CD4-positive, CD25-positive, alpha-beta regulatory T cell (primary cell): ENCODE measurements at regions not wholly inside any gene's neighbourhood (a gene's known extent, or its start where the extent isn't known, plus 50 kb on each side); places are given as distances from the start of the nearest gene placed in this dataset.
A peak's percentile ranks its signal among the peaks of the same experiment; 100 is the strongest.

Experiments used
- ATAC-seq, 2 donors: fragments of 150-1000 bp; cut with Tn5 transposase; one replicate each; pipeline ENCODE4 v1.10.0; 2021; ENCODE audit warnings: low read depth in 2 of 2, moderate number of reproducible peaks in 2 of 2, moderate library complexity in 1 of 2
- DNase-seq, 3 donors: peaks; one replicate each; pipeline versions ENCODE4 v3.0.0 to v3.0.0-alpha.2; 2012 to 2022; ENCODE audit warnings: mixed read lengths in 1 of 3
- H3K27ac ChIP-seq: one replicate; pipeline ENCODE4 v1.7.0; 2013; ENCODE audit warnings: mild to moderate bottlenecking, low read length; ENCODE audit not compliant: insufficient read depth, poor library complexity, severe bottlenecking
- H3K27me3 ChIP-seq: one replicate; pipeline ENCODE4 v1.7.0; 2013; ENCODE audit warnings: low read length; ENCODE audit not compliant: control insufficient read depth, insufficient read depth
- H3K36me3 ChIP-seq: one replicate; pipeline ENCODE4 v1.7.0; 2013; ENCODE audit warnings: mild to moderate bottlenecking, low read length, moderate library complexity; ENCODE audit not compliant: control insufficient read depth, insufficient read depth
- H3K4me1 ChIP-seq: 2 replicates; pipeline ENCODE4 v1.7.0; 2013; ENCODE audit warnings: mild to moderate bottlenecking, low read length; ENCODE audit not compliant: insufficient read depth, control insufficient read depth, poor library complexity, severe bottlenecking
- H3K4me3 ChIP-seq: one replicate; pipeline ENCODE4 v1.7.0; 2013; ENCODE audit warnings: low read depth, mild to moderate bottlenecking, low read length, moderate library complexity
- H3K9me3 ChIP-seq, 2 experiments: 1 replicate in 1 of 2; 2 replicates in 1 of 2; pipeline ENCODE4 v1.7.0; 2013; ENCODE audit warnings: low read length in 2 of 2, mild to moderate bottlenecking in 1 of 2, moderate library complexity in 1 of 2; ENCODE audit not compliant: control insufficient read depth in 2 of 2
- H3K27ac Mint-ChIP-seq, 3 donors: one replicate each; pipeline ENCODE4 v1.8.0; 2020 to 2022; ENCODE audit warnings: mild to moderate bottlenecking in 3 of 3, mixed read lengths in 3 of 3, moderate library complexity in 2 of 3
- H3K27me3 Mint-ChIP-seq: one replicate; pipeline ENCODE4 v1.8.0; 2022; ENCODE audit warnings: mild to moderate bottlenecking, mixed read lengths
- H3K36me3 Mint-ChIP-seq: one replicate; pipeline ENCODE4 v1.8.0; 2020; ENCODE audit warnings: mixed read lengths
- H3K4me1 Mint-ChIP-seq, 4 donors: one replicate each; pipeline ENCODE4 v1.8.0; 2020 to 2022; ENCODE audit warnings: mixed read lengths in 4 of 4, mild to moderate bottlenecking in 1 of 4
- H3K4me3 Mint-ChIP-seq, 4 donors: one replicate each; pipeline ENCODE4 v1.8.0; 2020 to 2022; ENCODE audit warnings: mild to moderate bottlenecking in 4 of 4, mixed read lengths in 4 of 4, moderate library complexity in 3 of 4
- H3K9me3 Mint-ChIP-seq, 7 donors: one replicate each; pipeline ENCODE4 v1.8.0; 2020 to 2022; ENCODE audit warnings: mixed read lengths in 7 of 7, mild to moderate bottlenecking in 3 of 7, moderate library complexity in 2 of 7

GRCh38 chr10:78923647-78924318 lies 145.0 kb upstream of the ZMIZ1 start:
- H3K9me3 ChIP-seq: no peaks in the 10 kb centered on the region
- no peak overlapping the region for H3K27ac ChIP-seq
- no peaks in the 10 kb centered on the region for H3K36me3 ChIP-seq
- Mint-ChIP-seq H3K4me3 (no peak overlapping the region), H3K4me1 (no peaks in the 10 kb centered on the region), H3K36me3 (no peaks in the 10 kb centered on the region), H3K9me3 (peaks cover 0 to 2% (median 0%) of the 10 kb centered on the region in 7 donors), H3K27ac (no peak overlapping the region), H3K27me3 (peaks cover 15% of the 10 kb centered on the region)
- ATAC-seq: no peak
- H3K27me3 ChIP-seq: peaks cover 3% of the 10 kb centered on the region
- no peak for DNase-seq
- H3K4me1 ChIP-seq: no peaks in the 10 kb centered on the region
- no peak overlapping the region for H3K4me3 ChIP-seq

GRCh38 chr10:78924319-78925003 lies 144.3 kb upstream of the ZMIZ1 start:
- H3K36me3 Mint-ChIP-seq: no peaks in the 10 kb centered on the region
- H3K27ac ChIP-seq: no peak overlapping the region
- no peaks in the 10 kb centered on the region for H3K36me3 ChIP-seq
- no peaks in the 10 kb centered on the region for H3K4me1 Mint-ChIP-seq
- DNase-seq: no peak
- no peaks in the 10 kb centered on the region for H3K4me1 ChIP-seq
- H3K27me3 Mint-ChIP-seq: peaks cover 15% of the 10 kb centered on the region
- no peak for ATAC-seq
- no peak overlapping the region for H3K4me3 ChIP-seq
- no peak overlapping the region for H3K4me3 Mint-ChIP-seq
- no peak overlapping the region for H3K27ac Mint-ChIP-seq
- peaks cover 3% of the 10 kb centered on the region for H3K27me3 ChIP-seq
- no peaks in the 10 kb centered on the region for H3K9me3 ChIP-seq
- peaks cover 0 to 2% (median 0%) of the 10 kb centered on the region in 7 donors for H3K9me3 Mint-ChIP-seq

- H3K4me1 Mint-ChIP-seq: no peaks in the 10 kb centered on the region
- ATAC-seq: no peak
- Histone ChIP-seq H3K9me3 (no peaks in the 10 kb centered on the region), H3K4me3 (no peak overlapping the region), H3K27me3 (peaks cover 3% of the 10 kb centered on the region), H3K36me3 (no peaks in the 10 kb centered on the region), H3K27ac (no peak overlapping the region), H3K4me1 (no peaks in the 10 kb centered on the region)
- no peaks in the 10 kb centered on the region for H3K36me3 Mint-ChIP-seq
- no peak overlapping the region for H3K27ac Mint-ChIP-seq
- H3K4me3 Mint-ChIP-seq: no peak overlapping the region
- DNase-seq: no peak
- H3K9me3 Mint-ChIP-seq: peaks cover 0 to 2% (median 0%) of the 10 kb centered on the region in 7 donors
- peaks cover 18% of the 10 kb centered on the region for H3K27me3 Mint-ChIP-seq
Measured at GRCh38 chr10:78925275-78925674, 143.5 kb upstream of the ZMIZ1 start.

GRCh38 chr10:78925800-78926319 lies 142.9 kb upstream of the ZMIZ1 start:
- no peaks in the 10 kb centered on the region for H3K4me1 Mint-ChIP-seq
- ATAC-seq: no peak
- no peak for DNase-seq
- H3K4me1 ChIP-seq: no peaks in the 10 kb centered on the region
- H3K36me3 ChIP-seq: no peaks in the 10 kb centered on the region
- peaks cover 0 to 2% (median 0%) of the 10 kb centered on the region in 7 donors for H3K9me3 Mint-ChIP-seq
- no peak overlapping the region for H3K27ac ChIP-seq
- H3K4me3 Mint-ChIP-seq: no peak overlapping the region
- no peak overlapping the region for H3K27ac Mint-ChIP-seq
- H3K9me3 ChIP-seq: no peaks in the 10 kb centered on the region
- peaks cover 3% of the 10 kb centered on the region for H3K27me3 ChIP-seq
- H3K4me3 ChIP-seq: no peak overlapping the region
- H3K27me3 Mint-ChIP-seq: peaks cover 19% of the 10 kb centered on the region
- no peaks in the 10 kb centered on the region for H3K36me3 Mint-ChIP-seq

GRCh38 chr10:78927257-78927995 lies 141.3 kb upstream of the ZMIZ1 start:
- Mint-ChIP-seq H3K36me3 (no peaks in the 10 kb centered on the region), H3K27me3 (peaks cover 19% of the 10 kb centered on the region), H3K27ac (peak overlapping the region in 1 of 3 donors; percentile 22), H3K4me1 (no peaks in the 10 kb centered on the region), H3K4me3 (no peak overlapping the region), H3K9me3 (no peaks in the 10 kb centered on the region)
- Histone ChIP-seq H3K4me1 (no peaks in the 10 kb centered on the region), H3K9me3 (no peaks in the 10 kb centered on the region), H3K36me3 (no peaks in the 10 kb centered on the region), H3K4me3 (no peak overlapping the region), H3K27me3 (peaks cover 3% of the 10 kb centered on the region), H3K27ac (no peak overlapping the region)
- no peak for DNase-seq
- ATAC-seq: no peak

GRCh38 chr10:78928330-78928729 lies 140.4 kb upstream of the ZMIZ1 start:
- Histone ChIP-seq H3K27me3 (peaks cover 3% of the 10 kb centered on the region), H3K9me3 (no peaks in the 10 kb centered on the region), H3K36me3 (no peaks in the 10 kb centered on the region), H3K4me3 (no peak overlapping the region), H3K27ac (no peak overlapping the region), H3K4me1 (no peaks in the 10 kb centered on the region)
- DNase-seq (no peak), ATAC-seq (no peak)
- H3K27ac Mint-ChIP-seq: peak overlapping the region in 1 of 3 donors; percentile 7
- H3K4me1 Mint-ChIP-seq: no peaks in the 10 kb centered on the region
- no peak overlapping the region for H3K4me3 Mint-ChIP-seq
- H3K36me3 Mint-ChIP-seq: no peaks in the 10 kb centered on the region
- no peaks in the 10 kb centered on the region for H3K9me3 Mint-ChIP-seq
- peaks cover 24% of the 10 kb centered on the region for H3K27me3 Mint-ChIP-seq

- Mint-ChIP-seq H3K9me3 (no peaks in the 10 kb centered on the region), H3K4me1 (no peaks in the 10 kb centered on the region), H3K27me3 (peaks cover 24% of the 10 kb centered on the region), H3K4me3 (no peak overlapping the region), H3K27ac (peak overlapping the region in 1 of 3 donors; percentile 4), H3K36me3 (no peaks in the 10 kb centered on the region)
- Histone ChIP-seq H3K9me3 (no peaks in the 10 kb centered on the region), H3K27me3 (peaks cover 3% of the 10 kb centered on the region), H3K36me3 (no peaks in the 10 kb centered on the region), H3K27ac (no peak overlapping the region), H3K4me3 (no peak overlapping the region), H3K4me1 (no peaks in the 10 kb centered on the region)
- no peak for ATAC-seq
- no peak for DNase-seq
Measured at GRCh38 chr10:78929541-78929940, 139.2 kb upstream of the ZMIZ1 start.
